GM21529 (cell line): ENCODE measurements at regions not wholly inside any gene's neighbourhood (a gene's known extent, or its start where the extent isn't known, plus 50 kb on each side); places are given as distances from the start of the nearest gene placed in this dataset.

ENCODE experiments used
- ATAC-seq: cut with Tn5 transposase; IDR thresholded peaks from one replicate; pipeline ENCODE4 v1.9.1; 2021; ENCODE audit not compliant: unreplicated experiment

- ATAC-seq = no peak
Measured at GRCh38 chr4:166460769-166461550, 587.9 kb downstream of the TLL1 start.

- ATAC-seq = no peak
Measured at GRCh38 chr4:166481055-166481454, 608.0 kb downstream of the TLL1 start.

DNA sequence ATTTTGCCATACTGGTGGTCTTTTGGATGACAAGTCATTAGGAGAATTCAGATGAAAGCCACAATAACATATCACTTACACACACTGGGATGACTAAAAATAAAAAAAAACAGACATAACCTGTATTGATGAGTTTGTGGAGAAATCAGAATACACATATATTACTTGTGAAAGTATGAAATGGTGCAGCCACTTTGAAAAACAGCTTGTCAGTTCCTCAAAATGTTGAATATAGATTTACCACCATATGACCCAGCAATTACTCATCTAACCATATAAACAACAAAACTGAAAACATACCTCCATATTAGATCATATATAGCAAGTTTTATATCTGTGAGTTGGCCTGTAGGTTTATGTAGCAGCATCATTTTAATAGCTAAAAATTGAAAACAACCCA lies 608.7 kb downstream of the TLL1 start:
- no peak for ATAC-seq

DNA sequence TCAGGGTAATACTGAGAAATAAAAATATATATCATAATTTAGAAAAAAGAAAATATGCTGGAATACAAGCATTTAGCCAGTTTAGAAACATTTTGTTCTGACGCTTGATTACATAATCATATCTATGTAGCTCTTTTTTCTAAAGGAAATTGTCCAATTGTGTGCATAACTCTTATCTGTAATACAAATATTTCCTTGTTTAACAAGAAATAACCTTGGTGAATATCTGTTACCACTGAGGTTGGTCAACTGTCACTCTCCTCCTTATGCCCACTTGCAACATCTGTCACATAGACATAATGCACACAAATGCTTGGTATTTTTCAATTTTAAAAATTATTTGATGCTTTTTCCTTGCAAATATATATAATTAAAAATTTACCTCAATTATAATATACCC lies 609.7 kb downstream of the TLL1 start:
- ATAC-seq = no peak

- ATAC-seq = no peak
Measured at GRCh38 chr4:166491635-166492034, 618.6 kb downstream of the TLL1 start.

DNA sequence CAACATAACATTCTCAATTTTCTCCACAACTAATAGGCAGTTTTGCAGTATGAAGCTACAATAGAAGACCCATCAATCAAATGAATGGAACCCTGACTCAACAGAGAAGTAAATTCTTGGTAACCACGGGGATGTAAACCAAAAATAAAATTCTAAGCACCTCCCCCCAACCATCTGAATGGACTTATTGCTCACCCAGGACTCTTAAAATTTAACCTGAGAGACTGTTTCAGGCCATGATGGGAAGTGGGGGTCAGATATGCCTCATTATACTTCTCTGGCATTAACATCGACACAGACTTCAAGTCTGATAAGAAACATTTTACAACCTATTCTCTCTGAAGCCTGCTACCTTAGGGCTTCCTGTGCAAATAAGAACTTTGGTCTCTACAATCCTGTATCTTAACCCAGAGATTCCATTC lies 620.9 kb downstream of the TLL1 start:
- ATAC-seq = no peak

- no peak for ATAC-seq
Measured at GRCh38 chr4:166498546-166498945, 625.5 kb downstream of the TLL1 start.

GRCh38 chr4:166499820-166500219 lies 626.8 kb downstream of the TLL1 start:
- ATAC-seq = no peak

- ATAC-seq = peak; percentile 81
Measured at GRCh38 chr4:166501941-166502382, 628.9 kb downstream of the TLL1 start.

GRCh38 chr4:166502660-166503059 lies 629.6 kb downstream of the TLL1 start:
- ATAC-seq = no peak

GRCh38 chr4:166506051-166506450 lies 633.0 kb downstream of the TLL1 start:
- ATAC-seq = no peak

- no peak for ATAC-seq
Measured at GRCh38 chr4:166512267-166512666, 639.2 kb downstream of the TLL1 start.

DNA sequence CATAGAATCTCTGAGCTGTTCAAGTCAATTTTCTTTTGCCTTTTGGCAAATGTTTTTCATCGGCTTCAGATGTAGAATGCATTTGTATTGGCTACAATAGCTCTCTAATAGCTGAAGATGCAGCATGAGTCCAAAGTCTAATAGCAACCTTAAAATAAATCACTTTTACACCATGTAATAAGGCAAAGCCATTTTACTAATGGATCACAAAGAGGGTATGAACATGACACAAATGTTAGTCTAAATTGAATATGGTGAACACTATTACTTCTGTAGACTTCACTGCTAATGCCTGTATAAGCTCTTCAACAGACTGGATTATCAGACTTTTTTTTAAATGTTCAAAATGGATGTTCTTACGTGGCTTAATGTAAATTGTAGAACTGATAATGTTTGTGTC lies 645.3 kb downstream of the TLL1 start:
- no peak for ATAC-seq

GRCh38 chr4:166518776-166519175 lies 645.7 kb downstream of the TLL1 start:
- no peak for ATAC-seq

DNA sequence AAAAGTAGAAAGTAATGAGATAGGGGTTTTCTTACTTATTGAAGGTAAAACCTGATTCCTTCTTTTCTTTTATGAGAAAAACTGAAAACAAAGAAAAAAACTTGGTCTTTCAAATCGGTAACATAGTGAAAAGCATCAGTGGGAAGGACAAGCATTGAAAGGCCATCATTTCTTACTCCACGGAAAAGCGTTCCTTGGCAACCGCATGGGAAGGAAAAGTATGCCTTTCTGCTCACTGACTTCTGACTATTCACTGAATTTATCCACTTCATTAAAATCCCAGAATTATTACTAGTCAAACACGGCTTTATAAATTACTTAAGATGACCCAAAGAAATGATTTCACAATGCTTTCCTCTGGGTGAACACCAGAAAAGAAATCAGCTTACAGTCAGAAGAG lies 646.7 kb downstream of the TLL1 start:
- no peak for ATAC-seq

GRCh38 chr4:166527500-166527899 lies 654.5 kb downstream of the TLL1 start:
- no peak for ATAC-seq

- ATAC-seq = no peak
Measured at GRCh38 chr4:166531703-166532102, 658.7 kb downstream of the TLL1 start.

GRCh38 chr4:166535865-166536264 lies 662.8 kb downstream of the TLL1 start:
- no peak for ATAC-seq

DNA sequence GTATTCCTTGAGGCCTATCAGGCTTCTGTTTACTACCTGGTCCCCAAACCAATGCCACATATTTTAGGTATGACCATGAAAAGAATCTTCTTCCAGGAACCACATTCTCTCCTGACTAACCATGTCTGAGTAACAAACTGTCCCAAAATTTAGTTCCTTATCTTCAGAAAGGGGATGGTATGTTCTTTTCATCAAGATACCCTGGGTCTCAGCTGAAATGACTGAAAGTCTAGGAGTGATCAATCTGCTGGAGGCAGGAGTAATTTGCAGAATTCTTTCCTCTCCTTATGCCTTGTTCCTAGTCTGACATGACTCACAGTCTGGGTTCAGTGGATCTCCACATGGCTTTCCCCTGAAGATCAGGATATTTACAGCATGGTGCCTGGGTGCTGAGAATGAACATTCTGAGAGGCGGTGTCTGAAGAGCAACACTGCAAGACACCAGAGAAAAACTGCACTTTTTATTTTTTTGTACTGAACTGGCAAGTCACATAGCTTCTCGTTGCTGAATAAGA lies 665.5 kb downstream of the TLL1 start:
- ATAC-seq = no peak

GRCh38 chr4:166546009-166546408 lies 673.0 kb downstream of the TLL1 start:
- ATAC-seq = no peak

DNA sequence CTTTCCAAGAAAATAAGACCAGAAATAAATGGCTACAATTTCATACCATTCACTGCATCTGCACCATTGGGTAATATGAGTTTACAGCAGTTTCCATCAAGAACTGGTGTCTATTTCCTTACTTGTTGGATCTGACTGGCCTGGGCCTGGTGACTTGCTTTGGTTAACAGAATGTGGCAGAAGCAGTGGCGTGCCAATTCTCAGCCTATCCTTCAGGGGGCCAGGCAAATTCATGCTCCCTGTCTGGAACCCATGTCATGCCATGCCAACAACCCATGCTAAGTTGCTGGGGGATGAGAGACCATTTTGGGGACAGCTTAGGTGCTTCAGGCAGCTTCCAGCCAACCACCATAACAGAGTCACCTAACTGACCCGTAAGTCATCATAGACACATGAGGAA lies 656.7 kb downstream of the SPOCK3 start:
- ATAC-seq = no peak

DNA sequence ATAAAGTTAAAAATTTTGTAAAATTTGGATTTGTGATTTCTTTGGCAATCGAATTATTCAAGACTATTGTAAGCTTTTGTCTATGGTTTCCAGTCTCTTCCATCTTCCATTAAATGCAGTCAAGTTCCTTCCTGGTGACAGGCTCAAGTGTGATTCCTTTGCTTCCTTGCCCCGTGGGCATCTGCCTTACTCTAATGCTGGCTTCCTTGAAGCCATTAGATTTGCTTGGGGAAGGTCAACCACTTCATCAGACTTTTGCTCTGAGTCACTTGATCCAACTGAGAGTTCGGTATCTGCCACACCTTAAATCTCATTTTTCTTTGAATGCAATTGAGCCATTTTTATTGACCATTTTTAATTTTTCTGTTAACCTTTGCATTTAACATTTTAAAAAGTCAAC lies 648.8 kb downstream of the SPOCK3 start:
- no peak for ATAC-seq
